ENCODE measurements at regions not wholly inside any gene's neighbourhood (a gene's known extent, or its start where the extent isn't known, plus 50 kb on each side); places are given as distances from the start of the nearest gene placed in this dataset.

DNA sequence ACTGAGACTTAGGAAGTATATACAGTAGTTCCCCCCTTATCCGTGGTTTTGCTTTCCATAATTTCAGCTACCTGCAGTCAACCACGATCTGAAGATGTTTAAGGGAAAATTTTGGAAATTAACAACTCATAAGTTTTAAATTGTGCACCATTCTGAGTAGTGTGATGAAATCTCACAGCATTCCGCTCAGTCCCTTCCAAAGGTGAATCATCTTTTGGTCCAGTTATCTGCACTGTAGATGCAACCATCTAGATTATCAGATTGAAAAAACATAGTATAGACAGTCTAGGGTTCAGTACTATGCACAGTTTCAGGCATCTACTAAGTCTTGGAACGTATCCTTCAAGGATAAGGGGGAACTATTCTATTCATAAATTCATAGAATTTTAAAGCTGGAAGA, 109.0 kb downstream of the ANXA3 start:
- no peak for TF ChIP-seq CTCF (IDR thresholded peaks at IDR 0.05; ENCODE audit: low read length)
- TF ChIP-seq EZH2 (IDR thresholded peaks at IDR 0.05; ENCODE audit: borderline replicate concordance, low read length), result no peak
